ENCODE measurements at regions not wholly inside any gene's neighbourhood (a gene's known extent, or its start where the extent isn't known, plus 50 kb on each side); places are given as distances from the start of the nearest gene placed in this dataset.

GRCh38 chr14:61139006-61139599, 142.0 kb downstream of the TMEM30B start:
- DNase-seq (ENCODE audit: extremely low read depth, low read depth, low spot score) = no peak

DNA sequence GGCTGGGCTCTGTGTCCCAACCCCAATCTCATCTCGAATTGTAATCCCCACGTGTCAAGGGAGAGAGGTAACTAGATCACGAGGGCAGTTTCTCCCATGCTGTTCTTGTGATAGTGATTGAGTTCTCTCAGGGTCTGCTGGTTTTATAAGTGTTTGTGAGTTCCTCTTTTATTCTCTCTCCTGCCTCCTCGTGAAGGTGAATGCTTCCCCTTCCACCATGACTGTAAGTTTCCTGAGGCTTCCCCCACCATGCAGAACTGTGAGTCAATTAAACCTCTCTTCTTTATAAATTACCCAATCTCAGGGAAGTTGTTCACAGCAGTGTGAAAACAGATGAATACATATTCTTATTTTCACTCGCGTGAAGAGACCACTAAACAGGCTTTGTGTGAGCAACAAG, 148.2 kb downstream of the TMEM30B start:
- no peak for DNase-seq (ENCODE audit: extremely low read depth, low read depth, low spot score)

GRCh38 chr14:61132336-61132735, 148.8 kb downstream of the TMEM30B start:
- DNase-seq (ENCODE audit: extremely low read depth, low read depth, low spot score) = no peak

GRCh38 chr14:61130512-61131260, 149.6 kb downstream of the SLC38A6 start:
- DNase-seq (ENCODE audit: extremely low read depth, low read depth, low spot score) = no peak

GRCh38 chr14:61129168-61129745, 148.2 kb downstream of the SLC38A6 start:
- DNase-seq (ENCODE audit: extremely low read depth, low read depth, low spot score) = no peak

GRCh38 chr14:61128382-61129167, 147.5 kb downstream of the SLC38A6 start:
- DNase-seq (ENCODE audit: extremely low read depth, low read depth, low spot score) = no peak

DNA sequence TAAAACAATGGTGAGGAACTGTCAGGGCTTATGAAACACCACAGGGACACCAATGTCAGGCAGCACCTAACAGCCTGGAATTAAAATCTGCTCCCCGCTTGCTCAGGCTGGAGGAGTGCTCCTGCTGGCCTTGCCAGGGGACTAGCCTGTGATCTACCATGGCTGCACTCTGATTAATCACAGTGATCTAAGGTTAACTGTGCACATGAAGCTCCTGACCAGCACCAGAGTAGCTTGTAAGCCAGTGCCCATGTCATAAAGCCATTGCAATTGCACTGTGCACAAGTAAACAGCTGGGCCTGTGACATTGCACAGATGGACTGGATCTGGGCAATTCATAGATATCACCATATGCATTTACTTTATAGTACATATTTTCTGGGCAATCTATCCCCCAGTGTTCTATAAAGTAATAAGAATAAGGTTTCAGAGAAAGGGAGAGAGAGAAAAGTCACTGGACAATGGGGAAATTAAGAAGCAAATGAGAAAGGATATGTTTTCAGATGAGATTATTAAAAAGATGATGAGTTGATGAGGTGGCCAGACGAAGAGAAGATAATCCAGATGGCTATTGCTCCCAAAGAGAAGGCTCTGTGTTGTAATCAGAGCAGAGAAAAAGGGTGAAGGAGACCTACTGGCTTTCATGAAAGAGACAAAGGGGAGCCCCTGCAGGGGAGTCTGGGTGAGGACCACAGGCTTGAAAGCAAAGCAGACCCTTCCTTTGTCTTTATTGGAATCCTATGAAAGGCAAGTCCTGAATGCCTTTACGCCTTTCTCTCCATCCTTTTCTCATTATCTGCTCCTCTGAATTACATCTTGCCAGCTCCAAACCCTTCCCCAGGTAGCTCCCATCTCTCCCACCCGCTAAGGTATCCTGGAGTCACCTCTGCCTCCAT, 145.8 kb downstream of the SLC38A6 start:
- no peak for DNase-seq (ENCODE audit: extremely low read depth, low read depth, low spot score)

- DNase-seq (ENCODE audit: extremely low read depth, low read depth, low spot score) = no peak
These were observed 145.0 kb downstream of the SLC38A6 start for GRCh38 chr14:61125867-61126572.

DNA sequence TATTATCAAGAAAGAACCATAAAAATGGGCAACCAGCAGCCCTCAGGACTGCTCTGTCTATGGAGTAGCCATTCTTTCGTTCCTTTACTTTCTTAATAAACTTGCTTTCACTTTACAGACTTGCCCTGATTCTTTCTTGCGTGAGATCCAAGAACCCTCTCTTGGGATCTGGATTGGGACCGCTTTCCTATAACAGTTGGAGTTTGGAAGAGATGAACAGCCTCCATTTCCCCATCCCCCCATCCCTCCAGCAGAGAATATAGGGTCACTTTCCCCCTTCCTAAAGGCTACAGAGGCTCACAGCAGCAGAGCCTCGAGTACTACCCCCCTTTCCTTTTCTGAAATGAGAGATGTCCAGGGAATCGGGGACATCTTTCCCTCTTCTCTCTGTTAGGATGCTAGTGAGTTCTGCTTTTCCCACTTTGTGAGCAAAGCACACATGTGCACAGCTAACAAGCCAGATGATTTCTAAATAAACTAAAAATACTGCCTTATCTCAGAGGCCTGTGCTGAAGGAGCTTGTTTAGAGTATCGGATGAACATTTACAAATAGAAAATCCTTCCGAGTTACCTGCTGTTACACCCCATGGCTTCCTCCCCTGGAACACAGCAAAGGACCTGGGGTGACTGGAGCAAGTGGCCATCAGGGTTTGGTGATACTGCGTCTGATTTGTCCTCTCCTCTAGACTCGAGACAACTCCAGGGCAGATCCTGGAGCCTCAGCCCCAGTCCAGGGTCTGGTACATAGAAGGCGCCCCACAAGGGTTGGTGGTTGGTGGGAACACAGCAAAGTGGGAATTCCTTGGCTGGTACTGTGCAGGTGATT, 144.2 kb downstream of the SLC38A6 start:
- DNase-seq (ENCODE audit: extremely low read depth, low read depth, low spot score) = no peak

- DNase-seq (ENCODE audit: extremely low read depth, low read depth, low spot score) = no peak
These were observed 141.8 kb downstream of the SLC38A6 start for GRCh38 chr14:61122862-61123261.

DNA sequence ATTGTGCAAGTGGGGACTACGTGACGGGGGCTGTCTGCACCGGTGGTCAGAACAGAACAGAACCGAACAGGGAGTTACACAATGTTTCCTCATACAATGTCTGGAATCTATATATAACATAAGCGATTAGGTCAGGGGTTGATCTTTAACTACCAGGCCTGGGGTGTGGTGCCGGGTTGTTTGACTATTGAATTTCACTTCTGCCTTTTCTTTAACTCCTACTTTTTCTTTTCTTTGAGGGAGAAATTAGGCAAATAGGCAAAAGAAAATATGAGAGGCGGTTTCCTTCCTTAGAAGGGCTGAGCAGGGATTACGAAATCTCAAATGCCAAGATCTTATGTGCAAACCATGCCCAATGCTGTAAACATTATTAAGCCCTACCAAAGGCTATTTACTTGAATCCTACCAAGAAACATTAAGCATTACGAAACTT, 140.3 kb downstream of the SLC38A6 start:
- DNase-seq (ENCODE audit: extremely low read depth, low read depth, low spot score) = no peak

GRCh38 chr14:61120576-61120975, 139.5 kb downstream of the SLC38A6 start:
- no peak for DNase-seq (ENCODE audit: extremely low read depth, low read depth, low spot score)

DNA sequence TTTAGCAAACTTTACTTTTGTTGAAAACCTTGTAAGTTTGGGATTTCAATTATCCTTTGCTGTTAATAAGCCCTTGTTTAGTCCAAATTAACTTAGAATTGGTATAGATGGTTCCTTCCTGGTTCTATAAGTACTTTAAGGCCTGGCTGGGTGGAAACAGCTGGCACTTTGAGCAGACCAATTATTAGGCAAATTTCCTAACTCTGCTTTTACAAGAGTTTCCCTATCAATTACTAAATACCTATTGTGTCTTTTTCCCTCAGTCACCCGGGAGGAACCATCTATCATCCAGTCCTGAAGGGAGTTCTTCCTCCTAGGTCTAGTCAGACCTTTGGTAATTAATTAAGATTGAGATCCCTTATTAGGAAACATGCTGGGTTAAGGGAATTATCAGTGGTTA, 138.0 kb downstream of the SLC38A6 start:
- DNase-seq (ENCODE audit: extremely low read depth, low read depth, low spot score) = no peak

DNA sequence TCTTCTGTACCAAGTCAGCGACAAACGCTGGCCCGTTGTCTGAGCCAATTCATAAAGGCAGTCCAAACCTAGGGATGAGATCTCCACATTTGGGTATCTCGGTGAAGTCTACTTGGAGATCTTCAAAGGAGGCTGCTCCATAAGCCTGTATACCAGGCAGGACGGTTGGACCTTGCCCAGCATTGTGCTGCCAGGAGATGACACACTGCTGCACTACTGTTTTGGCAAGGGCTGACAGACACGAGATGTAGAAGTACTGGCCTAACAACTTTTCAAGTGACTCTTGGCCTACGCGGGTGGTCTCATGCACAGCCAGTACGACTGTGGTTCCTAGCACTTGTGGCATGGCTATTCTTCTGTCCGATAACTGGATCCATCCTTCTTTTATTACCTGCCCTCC, 135.3 kb downstream of the SLC38A6 start:
- DNase-seq (ENCODE audit: extremely low read depth, low read depth, low spot score) = no peak

- no peak for DNase-seq (ENCODE audit: extremely low read depth, low read depth, low spot score)
These were observed 132.6 kb downstream of the SLC38A6 start for GRCh38 chr14:61113561-61114225.

DNA sequence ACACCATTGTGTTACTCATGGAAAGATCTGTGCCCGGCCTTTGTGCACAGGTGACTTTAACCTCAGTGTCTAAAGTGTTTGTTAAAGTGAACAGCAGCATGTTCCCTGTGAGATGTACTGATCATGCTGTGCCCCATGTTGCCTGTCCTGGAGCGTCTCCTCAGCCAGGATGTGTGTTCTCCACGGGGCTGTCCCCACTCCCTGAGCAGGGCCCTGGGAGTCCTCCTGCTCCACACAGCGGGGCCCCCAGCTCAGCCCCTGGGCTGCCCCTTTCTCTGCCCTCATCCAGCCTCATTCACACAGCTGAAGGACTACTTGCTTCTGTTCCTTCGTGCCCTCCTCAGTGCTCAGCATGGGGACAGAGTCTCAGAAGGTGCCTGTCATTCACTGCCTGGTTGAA, 131.5 kb downstream of the SLC38A6 start:
- DNase-seq (ENCODE audit: extremely low read depth, low read depth, low spot score) = no peak

- DNase-seq (ENCODE audit: extremely low read depth, low read depth, low spot score) = no peak
These were observed 130.7 kb downstream of the SLC38A6 start for GRCh38 chr14:61111731-61112130.

- DNase-seq (ENCODE audit: extremely low read depth, low read depth, low spot score) = no peak
These were observed 130.2 kb downstream of the SLC38A6 start for GRCh38 chr14:61111209-61111665.

Data from glomerular endothelial cell (primary cell).